ENCODE measurements at regions not wholly inside any gene's neighbourhood (a gene's known extent, or its start where the extent isn't known, plus 50 kb on each side); places are given as distances from the start of the nearest gene placed in this dataset.

DNA sequence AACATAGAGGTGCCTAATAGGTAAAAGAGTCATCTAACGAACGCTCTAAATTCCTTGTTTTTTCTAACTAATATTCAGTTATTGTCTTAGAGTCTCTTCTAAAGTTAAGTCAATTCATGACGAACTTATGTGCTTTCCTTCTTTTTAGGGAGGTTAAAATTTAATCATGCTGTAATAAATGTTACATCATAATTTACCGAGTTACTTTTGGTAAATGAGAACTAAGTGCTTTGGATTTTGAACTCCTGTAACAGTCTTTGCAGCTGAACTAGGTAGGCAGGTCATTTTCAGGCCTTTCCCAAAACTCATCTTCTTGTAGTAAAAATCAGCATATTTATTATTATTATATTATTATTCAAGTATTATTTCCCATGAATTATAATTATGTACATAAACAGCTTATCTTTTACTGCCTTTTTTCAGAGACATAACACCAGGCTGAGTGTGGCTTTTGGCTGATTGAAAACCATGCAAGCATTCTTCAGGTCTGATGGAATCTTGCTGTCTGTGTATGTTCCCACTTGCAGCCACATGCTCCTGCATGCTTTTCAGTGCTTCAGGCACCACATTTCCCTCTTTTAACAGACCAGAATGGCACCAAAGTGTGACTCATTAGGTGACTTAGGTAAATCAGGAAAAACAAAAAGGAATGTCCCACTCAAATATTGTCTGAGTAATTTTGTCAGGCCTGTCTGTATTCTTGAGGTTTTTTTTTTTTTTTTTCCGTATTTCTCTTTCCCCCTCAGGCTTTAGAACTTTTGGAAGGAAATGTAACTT is 81.0 kb upstream of the CD55 start:
- DNase-seq (no peak), ATAC-seq (ENCODE audit: insufficient read depth, low read depth) (no peak)
- no peaks in the 10 kb centered on the region for H3K36me3 ChIP-seq (ENCODE audit: insufficient read depth, low read length)
- no peaks in the 10 kb centered on the region for H3K4me1 ChIP-seq (ENCODE audit: insufficient read depth, low read length)
- peaks cover 3% of the 10 kb centered on the region for H3K27me3 ChIP-seq (ENCODE audit: insufficient read depth, low read length, poor library complexity)
- no peak overlapping the region for H3K9ac ChIP-seq (ENCODE audit: low read depth, low read length)
- no peak overlapping the region for H3K4me2 ChIP-seq (ENCODE audit: insufficient read depth, low read length)
- no peaks in the 10 kb centered on the region for H3K9me3 ChIP-seq (ENCODE audit: insufficient read depth, low read length, severe bottlenecking)
- H2AFZ ChIP-seq (ENCODE audit: low read depth, low read length): no peak overlapping the region
- no peak overlapping the region for H3K4me3 ChIP-seq (ENCODE audit: low read depth in 1 of 2, low read length in 2 of 2)
- no peak overlapping the region for H3K27ac ChIP-seq (ENCODE audit: low read length)
- TF ChIP-seq CTCF (IDR thresholded peaks at IDR 0.05; ENCODE audit: borderline replicate concordance, extremely low read depth, low read length, poor library complexity, severe bottlenecking) (no peak), EZH2 (IDR thresholded peaks at IDR 0.05; ENCODE audit: borderline replicate concordance, low read depth, low read length, severe bottlenecking) (no peak)
- no peaks in the 10 kb centered on the region for H4K20me1 ChIP-seq (ENCODE audit: insufficient read depth, low read length)
- no peaks in the 10 kb centered on the region for H3K79me2 ChIP-seq (ENCODE audit: insufficient read depth, low read length)

DNA sequence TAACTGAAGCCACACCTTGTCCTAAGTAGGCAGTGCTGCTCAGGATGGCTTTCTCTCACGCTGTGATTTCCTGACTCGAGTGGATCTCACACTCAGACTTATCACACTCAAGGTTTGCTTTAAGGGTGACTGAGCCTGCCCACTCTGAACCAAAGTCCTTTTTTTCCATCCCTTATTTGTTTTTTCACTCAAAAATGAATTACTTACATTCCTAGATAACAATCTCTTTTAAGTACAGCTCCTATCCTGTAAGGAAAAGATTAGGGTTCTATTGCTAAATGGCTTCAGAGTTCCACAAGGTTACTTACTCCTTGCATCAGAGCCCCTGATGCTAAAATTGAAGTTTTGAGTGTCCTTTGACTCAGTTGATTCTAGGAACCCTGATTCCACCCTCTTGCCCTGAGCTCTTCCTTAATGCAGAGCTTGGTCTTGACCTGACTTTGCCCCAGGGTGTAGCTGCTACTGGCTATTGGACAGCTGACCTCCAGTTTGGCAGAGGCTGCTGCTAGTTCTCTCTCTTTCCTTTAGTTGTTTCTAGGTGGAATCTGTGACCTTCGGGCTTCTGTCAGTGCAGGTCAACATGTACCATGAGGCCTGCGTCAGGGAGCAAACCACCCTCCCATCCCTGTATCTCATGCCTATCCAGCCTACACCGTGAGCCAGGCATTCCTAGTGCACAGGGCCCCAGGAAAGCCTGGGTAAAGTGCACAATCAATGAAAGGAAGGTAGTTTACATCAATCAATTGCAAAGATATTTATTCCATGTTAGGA is 80.1 kb upstream of the CD55 start:
- H4K20me1 ChIP-seq (ENCODE audit: insufficient read depth, low read length): no peaks in the 10 kb centered on the region
- no peak overlapping the region for H3K4me2 ChIP-seq (ENCODE audit: insufficient read depth, low read length)
- no peaks in the 10 kb centered on the region for H3K79me2 ChIP-seq (ENCODE audit: insufficient read depth, low read length)
- TF ChIP-seq EZH2 (IDR thresholded peaks at IDR 0.05; ENCODE audit: borderline replicate concordance, low read depth, low read length, severe bottlenecking): no peak
- TF ChIP-seq CTCF (IDR thresholded peaks at IDR 0.05; ENCODE audit: borderline replicate concordance, extremely low read depth, low read length, poor library complexity, severe bottlenecking): no peak
- H3K27me3 ChIP-seq (ENCODE audit: insufficient read depth, low read length, poor library complexity): peaks cover 3% of the 10 kb centered on the region
- ATAC-seq (ENCODE audit: insufficient read depth, low read depth) (no peak), DNase-seq (no peak)
- no peak overlapping the region for H3K9ac ChIP-seq (ENCODE audit: low read depth, low read length)
- H3K27ac ChIP-seq (ENCODE audit: low read length): no peak overlapping the region
- H3K36me3 ChIP-seq (ENCODE audit: insufficient read depth, low read length): no peaks in the 10 kb centered on the region
- H2AFZ ChIP-seq (ENCODE audit: low read depth, low read length): no peak overlapping the region
- H3K4me3 ChIP-seq (ENCODE audit: low read depth in 1 of 2, low read length in 2 of 2): no peak overlapping the region
- H3K9me3 ChIP-seq (ENCODE audit: insufficient read depth, low read length, severe bottlenecking): no peaks in the 10 kb centered on the region
- no peaks in the 10 kb centered on the region for H3K4me1 ChIP-seq (ENCODE audit: insufficient read depth, low read length)

DNA sequence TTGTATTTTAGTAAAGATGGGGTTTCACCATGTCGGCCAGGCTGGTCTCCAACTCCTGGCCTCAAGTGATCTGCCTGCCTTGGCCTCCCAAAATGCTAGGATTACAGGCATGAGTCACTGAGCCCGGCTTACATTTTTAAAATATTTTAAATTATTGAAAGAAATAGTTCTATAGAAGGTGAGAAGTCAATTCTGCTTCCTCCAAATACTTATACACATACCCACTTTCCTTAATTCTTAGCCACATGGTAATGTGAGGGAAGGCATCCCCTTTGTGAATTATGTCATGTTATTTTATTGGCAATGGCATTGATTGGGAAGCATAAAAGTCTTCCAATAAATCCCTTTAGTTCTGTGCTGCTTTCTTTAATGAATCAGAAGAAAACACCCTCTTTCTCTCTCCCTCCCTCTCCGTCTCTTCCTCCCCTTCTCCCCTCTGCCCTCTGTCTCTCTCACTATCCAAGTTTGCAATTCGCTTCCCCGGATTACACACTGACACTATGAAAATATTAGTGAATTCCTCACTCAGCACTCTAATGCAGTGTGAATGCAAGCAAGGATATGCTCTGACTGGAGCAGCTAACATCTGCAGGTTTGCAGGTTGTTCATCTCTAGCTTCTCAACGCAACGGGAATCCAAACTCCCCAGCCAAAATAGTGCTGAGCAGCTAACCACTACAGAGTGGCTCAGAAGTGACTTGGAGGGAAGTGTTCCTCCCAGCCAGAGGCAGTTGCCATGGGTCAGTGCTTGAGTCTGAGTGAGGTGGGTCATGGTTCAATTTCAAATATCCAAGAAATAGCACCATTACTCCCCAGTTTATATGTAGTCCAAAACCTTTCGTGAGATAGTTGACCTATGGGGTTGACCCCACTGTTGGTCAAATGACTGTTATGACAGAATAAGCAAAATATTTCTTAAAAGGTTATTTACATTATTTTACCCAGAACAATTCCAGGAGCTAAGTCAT is 77.8 kb upstream of the CD55 start:
- peaks cover 3% of the 10 kb centered on the region for H3K27me3 ChIP-seq (ENCODE audit: insufficient read depth, low read length, poor library complexity)

More for the DNA sequence above, 77.8 kb upstream of the CD55 start:
- Histone ChIP-seq H3K4me1 (ENCODE audit: insufficient read depth, low read length) (no peaks in the 10 kb centered on the region), H3K27ac (ENCODE audit: low read length) (no peak overlapping the region), H2AFZ (ENCODE audit: low read depth, low read length) (no peak overlapping the region), H3K4me2 (ENCODE audit: insufficient read depth, low read length) (no peak overlapping the region), H3K9ac (ENCODE audit: low read depth, low read length) (no peak overlapping the region), H3K4me3 (ENCODE audit: low read depth in 1 of 2, low read length in 2 of 2) (no peak overlapping the region), H4K20me1 (ENCODE audit: insufficient read depth, low read length) (no peaks in the 10 kb centered on the region), H3K79me2 (ENCODE audit: insufficient read depth, low read length) (no peaks in the 10 kb centered on the region), H3K9me3 (ENCODE audit: insufficient read depth, low read length, severe bottlenecking) (no peaks in the 10 kb centered on the region), H3K36me3 (ENCODE audit: insufficient read depth, low read length) (no peaks in the 10 kb centered on the region)
- DNase-seq (no peak), ATAC-seq (ENCODE audit: insufficient read depth, low read depth) (no peak)
- TF ChIP-seq EZH2 (IDR thresholded peaks at IDR 0.05; ENCODE audit: borderline replicate concordance, low read depth, low read length, severe bottlenecking) (no peak), CTCF (IDR thresholded peaks at IDR 0.05; ENCODE audit: borderline replicate concordance, extremely low read depth, low read length, poor library complexity, severe bottlenecking) (no peak)

All from DND-41 (cell line).